ENCODE measurements at regions not wholly inside any gene's neighbourhood (a gene's known extent, or its start where the extent isn't known, plus 50 kb on each side); places are given as distances from the start of the nearest gene placed in this dataset.
"Not testable (repeated sequence)": the region's sequence is repeated elsewhere in the genome, so short reads cannot be mapped to it uniquely, and the experiment has no call there.

- TF ChIP-seq CTCF, POLR2AphosphoS5, POLR2A (IDR thresholded peaks at IDR 0.05): not testable (repeated sequence)
Observed at GRCh38 chr3:197454841-197455240, 100.9 kb downstream of the BDH1 start.
